Kasumi-1 (cell line): ENCODE measurements at regions not wholly inside any gene's neighbourhood (a gene's known extent, or its start where the extent isn't known, plus 50 kb on each side); places are given as distances from the start of the nearest gene placed in this dataset.

ENCODE experiments used
- DNase-seq, 2 experiments: peaks; one replicate each; lab custom pipeline; 2025; lab: John Stamatoyannopoulos, UW

DNA sequence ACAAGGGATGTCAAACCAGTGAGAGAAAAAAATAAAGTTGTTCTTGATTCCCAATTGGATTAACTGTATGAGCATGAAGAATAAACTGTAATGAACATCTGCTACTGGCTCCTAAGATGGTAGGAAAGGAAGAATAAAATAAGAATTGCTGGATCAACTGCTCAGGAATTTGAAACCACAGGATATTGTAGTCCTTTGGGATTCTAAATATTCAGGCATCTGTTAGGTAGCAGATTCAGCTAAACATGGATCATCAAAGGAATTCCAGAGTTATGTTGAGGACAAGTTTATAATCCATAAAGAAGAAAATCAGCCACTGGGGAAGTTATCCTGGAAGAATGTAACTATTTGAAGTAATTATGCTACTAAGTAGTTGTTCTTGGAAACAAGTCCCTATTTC is 65.8 kb downstream of the ISL1 start:
- no peak for DNase-seq

DNA sequence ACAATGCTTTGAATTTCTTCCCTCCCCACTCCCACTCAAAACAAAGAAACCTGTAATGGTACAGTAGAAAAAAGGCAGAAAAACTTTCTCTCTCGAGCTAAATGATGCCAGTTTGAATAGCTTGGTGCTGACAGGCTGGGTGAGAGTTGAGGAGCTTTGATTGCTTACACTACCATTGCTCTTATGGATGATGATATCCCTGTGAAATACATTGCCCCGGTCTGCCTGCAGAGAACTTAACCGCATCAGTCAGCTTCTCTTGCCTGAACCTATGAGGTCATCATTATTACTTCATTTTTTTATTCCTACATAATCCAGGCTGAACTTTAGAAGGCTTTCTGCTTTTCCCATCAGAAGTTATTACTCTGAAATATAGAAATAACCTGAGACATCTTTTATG is 69.3 kb downstream of the ISL1 start:
- DNase-seq: no peak

DNA sequence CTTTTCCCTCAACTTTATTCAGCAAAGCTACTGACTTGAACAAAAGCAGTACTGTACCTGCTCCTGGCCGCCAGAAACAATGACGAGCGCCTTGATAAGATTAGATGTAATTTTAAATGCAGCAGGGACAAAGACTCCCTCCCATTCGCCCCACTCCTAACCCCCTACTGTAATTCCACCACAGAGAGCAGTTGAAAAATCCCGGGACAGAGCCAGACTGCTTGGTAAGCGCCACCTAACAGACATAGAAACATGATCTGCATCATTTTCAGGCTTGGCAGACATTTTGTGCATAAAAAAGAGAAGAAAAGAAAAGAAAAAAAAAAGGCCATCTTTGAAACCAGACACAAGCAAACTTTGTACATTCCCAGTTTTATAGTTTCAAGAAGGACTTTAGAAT is 81.9 kb downstream of the ISL1 start:
- DNase-seq: no peak

DNA sequence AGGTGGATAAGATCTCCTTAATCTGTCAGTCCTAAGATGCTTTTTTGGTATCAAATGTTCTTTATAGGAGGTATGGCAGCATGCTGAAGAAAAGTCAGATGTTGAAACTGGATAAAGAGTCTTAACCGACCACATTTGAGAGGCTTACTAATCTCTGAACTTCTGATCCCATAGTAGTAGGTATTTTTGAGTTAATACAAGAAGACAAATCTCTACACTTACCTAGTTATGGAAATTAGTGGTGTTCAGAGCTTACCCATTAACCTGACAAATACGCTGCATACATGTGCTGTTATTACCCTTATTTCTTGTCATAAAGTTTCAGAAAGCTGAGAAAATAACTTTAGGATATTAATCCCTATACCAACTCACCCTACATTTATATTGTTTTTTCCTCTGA is 83.0 kb downstream of the ISL1 start:
- DNase-seq: no peak

DNA sequence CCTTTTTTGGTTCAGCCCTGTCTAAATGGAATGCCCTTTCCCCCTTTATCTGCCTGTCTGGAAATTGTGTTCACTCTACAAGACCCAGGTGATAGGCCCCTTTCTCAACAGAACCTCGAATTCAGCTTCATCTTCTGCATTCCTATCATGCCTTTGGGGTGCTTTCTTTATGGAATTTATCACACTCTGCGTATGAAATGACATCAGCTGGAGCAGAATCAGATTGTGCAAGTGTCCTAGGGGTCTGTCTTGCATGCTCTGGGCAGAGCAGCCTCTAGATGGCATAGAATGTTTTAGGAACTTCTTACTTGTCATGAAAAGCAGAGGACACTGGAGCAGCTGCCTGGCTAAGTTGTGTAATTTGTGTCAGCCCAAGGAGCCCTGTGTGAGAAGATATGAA is 84.9 kb downstream of the ISL1 start:
- peak in 1 of 2 experiments; percentile 9 for DNase-seq

DNA sequence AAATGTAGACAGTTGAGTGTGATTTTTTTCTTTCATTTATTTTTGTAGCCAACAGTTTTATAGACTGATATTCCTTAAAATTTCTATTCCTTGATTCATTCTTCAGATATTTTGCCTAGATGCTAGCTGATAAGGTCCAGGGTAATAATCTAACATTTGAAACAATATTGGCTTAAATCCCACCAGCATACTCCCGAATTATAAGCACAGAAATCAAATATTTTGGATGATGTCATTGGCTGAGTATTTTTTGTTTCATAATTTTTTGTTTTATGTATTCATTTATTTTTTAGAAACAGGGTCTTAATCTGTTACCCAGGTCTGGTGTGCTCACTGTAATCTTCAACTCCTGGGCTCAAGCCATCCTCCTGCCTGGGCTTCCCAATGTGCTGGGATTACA is 88.4 kb downstream of the ISL1 start:
- no peak for DNase-seq

DNA sequence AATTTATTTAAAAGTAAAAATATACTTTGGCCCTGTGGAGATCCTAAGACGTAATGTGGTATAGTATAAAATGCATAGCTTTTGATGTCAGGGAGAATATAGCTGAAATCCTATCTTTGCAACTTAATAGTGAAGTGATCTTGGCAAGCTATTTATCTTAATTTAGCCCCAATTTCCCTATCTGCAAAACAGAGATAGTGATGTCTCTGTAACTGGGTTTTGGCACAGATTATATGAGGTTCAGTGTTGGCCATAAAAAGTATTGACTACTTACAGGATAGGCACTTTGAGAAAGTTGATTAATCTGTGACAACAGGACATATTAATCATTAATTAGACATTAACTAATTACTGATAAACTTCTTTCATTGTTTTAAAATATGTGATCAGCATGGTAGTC is 89.2 kb downstream of the ISL1 start:
- no peak for DNase-seq

DNA sequence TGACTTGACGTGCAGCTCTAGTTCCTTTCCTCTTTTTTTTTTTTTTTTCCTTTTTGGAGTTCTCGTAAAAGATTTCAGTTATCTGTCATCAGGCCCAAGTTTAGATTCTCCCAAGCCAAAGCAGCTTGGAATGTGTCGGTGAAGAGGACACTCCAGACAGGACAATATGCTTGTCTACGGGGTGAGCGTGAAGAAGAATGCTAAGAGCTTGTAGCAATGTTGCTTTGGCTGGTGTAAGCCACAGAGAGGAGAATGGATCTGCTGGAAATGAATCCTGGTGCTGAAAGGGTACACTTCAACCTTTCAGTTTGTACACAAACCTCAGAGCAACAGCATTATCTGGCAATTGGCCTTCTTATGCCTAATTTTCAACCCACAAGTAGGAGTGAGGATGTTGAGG is 92.4 kb downstream of the ISL1 start:
- no peak for DNase-seq

DNA sequence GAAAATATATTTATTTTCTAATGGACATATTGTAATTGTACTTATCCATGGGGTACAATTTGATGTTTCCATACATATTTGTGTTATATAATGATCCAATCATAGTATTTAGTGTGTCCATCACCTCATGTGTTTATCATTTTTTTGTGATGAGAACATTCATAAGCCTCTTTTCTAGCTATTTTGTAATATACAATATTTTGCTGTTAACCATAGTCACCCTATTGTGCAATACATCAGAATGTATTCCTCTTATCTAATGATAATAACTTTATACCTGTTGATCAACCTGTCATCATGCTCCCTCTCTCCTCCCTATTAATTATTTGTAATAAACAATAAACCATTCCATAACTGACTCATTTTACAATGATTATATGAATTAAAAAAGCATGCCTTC is 93.2 kb downstream of the ISL1 start:
- DNase-seq: no peak

DNA sequence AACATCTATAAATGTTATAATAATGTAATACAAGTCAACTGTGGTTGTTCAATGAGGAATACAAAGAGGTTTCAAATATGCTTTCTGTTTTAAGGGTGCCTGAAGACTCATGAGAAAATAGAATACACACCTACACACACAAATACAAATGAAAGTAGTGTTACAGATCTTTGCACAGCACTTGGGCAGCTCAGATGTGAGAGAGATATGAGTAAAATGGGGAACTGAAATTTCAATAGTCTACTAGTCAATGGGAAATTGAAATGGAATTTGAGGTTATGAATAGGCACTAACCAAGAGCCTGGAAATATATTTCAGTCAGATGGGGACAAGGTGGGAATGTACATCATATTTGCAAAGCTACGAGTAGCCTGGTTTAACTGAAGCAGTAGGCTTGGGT is 96.6 kb downstream of the ISL1 start:
- no peak for DNase-seq

DNA sequence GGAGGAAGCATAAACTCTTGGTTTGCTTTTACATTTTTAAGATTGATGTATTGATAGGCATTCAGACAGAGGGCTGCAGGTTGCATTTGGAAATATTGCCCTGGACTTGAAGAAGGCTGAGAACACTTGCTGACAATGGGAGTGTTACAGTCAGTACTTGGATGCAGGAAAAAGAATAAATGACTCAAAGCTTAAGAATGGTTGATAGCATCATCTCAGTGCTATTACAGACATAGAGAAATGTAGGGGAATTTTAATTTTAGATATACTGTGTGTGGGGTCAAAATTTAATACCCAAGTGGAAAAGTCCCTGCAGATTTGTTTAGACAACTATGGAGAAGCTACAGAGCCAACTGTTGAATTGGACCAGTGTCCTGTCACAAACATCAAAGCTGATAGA is 101.1 kb downstream of the ISL1 start:
- DNase-seq: no peak

DNA sequence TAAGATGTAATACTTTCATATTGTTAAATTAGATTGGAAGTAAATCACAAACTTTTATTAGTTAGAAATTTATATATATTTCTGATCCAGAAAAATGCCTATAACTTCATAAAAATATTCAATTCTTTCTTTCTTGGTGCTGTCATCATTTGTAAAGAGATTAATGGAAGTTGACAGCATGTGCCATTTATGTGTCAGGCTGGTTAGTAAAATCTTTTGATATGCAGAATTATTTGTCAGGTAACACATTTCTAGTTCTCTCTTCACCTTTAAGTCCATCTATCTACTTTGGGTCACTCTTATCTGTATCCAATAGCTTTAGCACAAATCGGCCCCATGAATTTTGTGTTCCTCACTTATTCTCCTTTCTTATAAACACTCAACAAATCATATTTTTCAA is 102.9 kb downstream of the ISL1 start:
- no peak for DNase-seq

DNA sequence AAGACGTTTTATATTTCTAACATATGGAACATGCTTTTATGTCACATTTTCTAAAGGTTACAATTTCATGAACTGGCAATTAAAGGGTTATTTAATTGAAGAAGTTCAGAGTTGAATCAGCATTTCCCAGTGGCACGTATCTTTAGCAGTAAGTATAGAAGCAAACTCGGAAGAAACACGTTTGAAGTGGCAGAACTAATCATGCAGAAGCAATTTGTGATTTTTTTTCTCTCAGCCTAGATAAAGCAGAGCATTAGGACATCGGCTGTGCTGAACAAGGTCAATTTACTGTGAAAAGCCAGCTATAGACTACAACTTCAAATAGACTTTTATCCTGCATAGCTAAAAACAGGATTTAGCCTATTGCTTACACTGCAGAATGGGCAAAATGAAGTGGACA is 104.7 kb downstream of the ISL1 start:
- no peak for DNase-seq

DNA sequence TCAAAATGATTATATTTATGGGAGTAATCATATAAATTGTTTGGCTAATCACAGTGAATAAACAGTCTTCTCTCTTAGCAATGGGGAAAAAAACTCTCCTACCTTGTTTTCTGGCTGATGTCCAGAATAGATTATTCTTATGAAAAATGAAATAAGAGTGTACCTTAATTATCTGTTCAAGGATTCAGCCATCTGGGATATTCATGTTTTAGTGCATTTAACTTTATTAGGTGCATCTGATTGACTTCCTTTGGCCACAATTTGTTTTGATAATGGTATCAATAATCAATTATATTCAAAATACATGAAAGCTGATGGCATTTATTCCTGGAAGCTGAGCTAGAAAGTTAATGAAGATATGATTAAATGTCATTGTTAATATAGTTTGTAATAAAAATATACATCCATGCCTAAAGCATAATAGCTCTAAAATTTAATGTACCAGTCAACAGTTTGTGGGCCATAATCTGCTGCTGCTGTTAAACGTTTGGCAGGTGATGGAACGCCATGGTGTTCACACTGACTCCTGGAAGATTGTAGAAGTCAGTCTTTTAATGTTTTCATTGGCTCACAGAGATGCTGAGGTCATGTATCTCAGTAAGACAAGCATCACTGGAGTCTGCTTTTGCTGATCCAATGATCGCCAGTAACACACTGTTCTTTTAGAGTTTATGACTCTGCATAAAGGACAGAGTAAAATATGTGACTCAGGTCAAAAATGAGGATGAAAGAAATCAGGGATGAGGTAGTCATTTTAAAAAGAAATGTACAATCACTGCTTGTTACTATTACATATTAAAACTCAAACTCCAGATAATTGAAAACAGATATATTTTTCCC is 105.8 kb downstream of the ISL1 start:
- DNase-seq: no peak

DNA sequence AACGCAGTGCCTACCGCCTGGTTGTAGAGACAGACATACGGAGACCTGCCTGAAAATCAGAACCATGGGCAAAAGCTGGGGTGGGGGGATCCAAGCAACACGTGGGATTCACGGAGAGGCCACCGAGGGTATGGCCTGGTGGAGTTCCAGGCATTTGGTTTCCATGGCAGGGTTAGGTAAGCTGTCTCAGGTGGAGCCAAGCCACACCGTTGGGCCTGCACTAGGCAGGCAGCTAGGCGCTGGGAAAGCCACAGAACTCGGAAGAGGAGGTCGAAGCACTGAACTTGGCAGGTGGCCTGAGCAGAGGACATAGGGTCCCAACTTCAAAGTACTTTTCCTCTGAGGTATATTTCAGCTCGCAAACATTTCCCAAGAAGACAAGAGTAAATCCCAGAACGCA is 111.6 kb downstream of the ISL1 start:
- DNase-seq: no peak

DNA sequence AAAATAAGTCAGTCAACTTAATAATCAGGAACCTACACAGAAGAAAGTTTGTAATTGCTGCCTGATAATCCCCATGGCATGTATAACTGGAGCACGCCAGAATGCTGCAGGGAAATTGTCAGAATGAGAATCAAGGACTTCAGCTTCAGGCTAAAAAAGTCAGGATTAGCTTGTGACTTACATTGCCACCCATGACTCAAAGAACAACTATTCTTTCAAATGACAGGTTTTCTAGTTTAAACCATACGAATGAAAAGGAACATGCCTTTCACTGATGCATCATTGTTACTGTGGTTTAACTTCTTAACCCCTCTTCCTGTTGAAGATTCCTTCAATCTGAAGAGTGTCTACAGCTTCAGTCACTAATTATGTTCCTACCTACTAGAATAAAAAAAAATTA is 112.4 kb downstream of the ISL1 start:
- DNase-seq: no peak

DNA sequence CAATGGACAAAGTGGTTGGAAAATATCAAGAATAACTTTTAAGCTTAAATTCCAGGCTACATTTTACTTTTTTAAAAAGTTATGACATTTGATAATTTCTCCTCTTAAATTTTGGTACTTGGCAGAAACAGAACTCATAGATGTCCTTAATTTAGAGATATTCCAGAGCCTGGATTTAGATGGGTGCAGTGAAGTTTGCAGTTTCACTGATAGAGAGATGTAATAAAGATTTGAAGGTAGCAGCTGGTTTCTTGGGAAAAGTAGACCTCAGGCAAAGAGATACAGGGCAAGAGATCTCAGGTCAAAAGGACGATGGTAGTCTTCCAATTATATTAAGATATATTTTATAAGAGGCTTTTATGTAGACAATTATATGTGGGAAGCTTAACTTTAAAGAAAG is 134.6 kb downstream of the ISL1 start:
- DNase-seq: no peak

DNA sequence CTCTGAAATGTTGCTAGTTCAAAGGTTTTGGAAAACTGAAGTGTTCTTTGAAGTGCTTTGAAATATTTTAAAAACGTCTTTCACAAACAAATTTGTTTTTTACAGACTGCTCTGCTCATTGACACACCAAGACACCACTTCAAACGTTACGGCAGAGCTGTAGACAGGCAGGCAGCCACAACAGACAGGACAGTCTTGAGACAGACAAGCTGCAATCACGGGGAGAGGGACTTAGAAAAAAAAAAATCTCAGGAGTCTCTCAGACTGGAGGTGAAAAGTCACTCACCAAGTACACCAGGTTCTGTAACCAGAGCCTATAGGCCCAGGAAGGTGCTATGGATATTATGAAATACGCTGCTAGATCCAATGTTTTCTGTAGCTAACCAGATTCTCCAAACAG is 135.4 kb downstream of the ISL1 start:
- no peak for DNase-seq

DNA sequence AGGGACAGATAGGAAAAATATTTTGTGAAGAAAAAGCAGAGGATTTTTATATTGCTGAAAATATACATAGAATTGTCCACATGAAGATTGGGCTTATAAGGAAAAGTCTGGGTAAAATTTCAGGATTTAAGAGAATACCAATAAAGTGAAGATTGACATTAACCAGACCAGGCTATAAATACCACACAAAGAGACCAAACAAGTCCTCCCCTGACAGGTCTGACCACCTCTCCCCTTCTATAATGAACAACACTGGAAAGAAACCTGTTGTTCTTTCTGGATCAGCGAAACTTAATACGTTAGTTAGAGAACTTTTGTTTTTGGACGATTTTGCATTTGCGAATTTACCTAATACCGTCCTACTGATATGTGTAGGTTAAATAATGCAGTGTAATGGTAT is 138.3 kb downstream of the ISL1 start:
- DNase-seq: no peak

DNA sequence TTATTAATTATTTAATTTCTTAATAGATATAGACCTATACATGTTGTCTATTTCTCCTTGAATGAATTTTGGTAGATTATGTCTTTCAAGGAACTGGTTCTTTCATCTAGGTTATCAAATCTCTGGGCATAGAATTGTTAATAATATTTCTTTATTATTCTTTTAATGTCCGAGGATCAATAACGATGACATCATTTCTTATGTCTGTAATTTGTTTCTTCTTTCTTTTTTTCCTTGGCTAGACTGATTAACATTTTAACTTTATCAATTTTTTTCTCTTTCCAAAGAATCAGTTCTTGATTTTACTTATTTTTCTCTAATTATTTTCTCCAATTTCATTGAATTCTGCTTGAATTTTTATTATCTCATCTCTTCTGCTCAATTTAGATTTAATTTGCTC is 156.0 kb downstream of the ISL1 start:
- no peak for DNase-seq

DNA sequence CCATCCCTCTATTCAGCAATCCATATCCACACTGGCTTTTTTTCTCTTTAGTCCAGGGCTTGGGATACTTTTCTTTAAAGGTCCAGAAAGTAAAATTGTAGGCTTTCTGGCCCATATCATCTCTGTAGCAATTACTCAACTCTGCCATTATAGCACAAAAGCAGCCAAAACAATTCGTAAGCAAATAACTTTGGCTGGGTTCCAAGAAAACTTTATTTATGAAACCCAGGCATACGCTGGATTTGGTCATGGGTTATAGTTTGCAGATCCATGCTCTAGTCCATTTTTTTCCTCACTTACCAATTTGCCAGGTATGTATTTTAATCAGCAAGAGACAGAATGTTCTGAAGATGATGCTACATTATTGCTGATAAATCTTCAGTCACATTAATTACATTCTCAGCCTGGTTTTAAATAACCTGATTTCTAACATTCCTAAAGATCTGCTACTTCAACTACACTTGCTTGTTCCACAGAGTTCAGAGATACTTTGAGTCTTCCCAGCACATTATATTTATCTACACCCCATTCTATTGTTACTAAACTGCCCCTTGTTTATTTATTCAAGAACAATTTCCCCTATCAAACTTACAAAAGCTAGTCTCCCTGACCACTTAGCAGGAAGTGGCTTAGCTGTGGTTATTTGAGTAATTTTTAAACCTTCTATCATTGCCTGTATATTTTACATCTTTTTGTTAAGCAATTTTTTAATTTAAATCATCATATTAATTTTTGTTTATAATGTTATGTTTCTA is 161.0 kb downstream of the ISL1 start:
- no peak for DNase-seq

DNA sequence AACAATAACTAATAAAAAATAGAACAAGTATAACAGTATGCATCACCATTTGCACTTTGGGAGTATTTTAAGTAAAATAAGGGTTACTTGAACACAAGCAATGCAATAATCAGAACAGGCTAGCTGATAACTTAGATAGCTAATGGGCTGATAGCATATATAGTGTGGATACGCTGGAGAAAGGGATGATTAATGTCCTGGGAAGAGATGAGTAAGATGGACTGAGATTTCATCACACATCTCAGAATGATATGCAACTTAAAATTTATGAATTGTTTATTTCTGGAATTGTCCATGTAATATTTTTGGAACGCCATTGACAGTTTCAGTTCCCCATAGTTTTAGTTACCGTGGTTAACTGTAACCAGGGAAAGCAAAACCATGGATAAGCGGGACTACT is 173.6 kb downstream of the ISL1 start:
- no peak for DNase-seq

DNA sequence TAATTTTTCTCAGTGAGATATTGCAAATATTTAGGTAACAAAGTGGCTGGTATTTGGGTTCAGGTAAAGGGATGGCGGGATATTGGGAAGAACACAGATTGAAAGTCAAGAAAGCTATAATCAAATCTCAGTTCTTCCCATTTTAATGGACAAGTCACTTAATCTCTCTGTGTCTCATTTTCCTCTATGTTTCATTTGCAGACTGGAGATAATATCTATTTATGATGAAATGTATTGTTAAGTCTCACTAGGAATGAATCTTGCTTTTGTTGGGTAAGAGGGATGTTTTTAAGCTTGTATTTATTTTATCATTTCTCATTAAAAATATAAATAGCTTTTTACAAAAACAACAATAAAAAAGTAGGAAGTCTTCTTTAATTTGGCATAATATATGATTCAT is 175.4 kb downstream of the ISL1 start:
- no peak for DNase-seq

DNA sequence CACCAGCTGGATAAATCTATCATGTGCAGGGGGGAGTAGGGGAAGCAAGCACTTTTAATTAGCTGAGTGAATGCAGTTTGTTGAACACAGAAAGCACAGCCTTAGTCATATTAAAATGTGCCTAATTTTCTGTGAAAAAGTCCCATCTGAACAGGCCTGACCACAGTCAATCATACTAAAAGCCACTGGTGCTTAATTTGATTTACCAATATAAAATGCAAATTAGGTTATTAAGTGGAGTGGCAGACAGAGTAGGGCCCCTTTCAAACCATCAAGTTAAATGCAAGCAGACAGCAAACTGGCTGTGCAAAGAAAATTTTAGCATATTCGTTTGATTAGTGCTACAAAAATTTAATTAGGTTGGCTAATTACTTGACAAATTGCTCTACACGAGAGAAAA is 176.1 kb downstream of the ISL1 start:
- no peak for DNase-seq
